ENCODE measurements at regions not wholly inside any gene's neighbourhood (a gene's known extent, or its start where the extent isn't known, plus 50 kb on each side); places are given as distances from the start of the nearest gene placed in this dataset.
"Not testable (repeated sequence)": the region's sequence is repeated elsewhere in the genome, so short reads cannot be mapped to it uniquely, and the experiment has no call there.

DNA sequence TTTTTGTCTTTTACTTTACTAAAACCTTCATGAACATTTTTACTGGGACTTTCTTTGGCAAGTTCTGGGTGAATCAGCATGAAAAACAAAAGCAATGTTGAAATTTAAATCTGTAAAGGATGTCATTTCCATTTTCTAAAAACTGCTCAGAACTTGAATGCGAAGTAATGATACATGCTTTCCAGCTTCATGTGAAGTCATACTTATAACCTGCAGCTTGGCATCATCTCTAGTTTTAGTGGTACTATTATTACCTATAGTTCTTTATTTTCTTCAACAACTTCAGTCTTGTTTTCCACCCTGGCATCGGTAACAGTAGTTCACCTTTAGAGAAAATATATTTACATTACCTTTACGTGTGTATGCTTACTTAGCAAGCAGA is 421.4 kb upstream of the DIPK2B start:
- in situ Hi-C loops (cut with HindIII; ENCODE audit: low sequenced_read_pairs) = no loop called here

DNA sequence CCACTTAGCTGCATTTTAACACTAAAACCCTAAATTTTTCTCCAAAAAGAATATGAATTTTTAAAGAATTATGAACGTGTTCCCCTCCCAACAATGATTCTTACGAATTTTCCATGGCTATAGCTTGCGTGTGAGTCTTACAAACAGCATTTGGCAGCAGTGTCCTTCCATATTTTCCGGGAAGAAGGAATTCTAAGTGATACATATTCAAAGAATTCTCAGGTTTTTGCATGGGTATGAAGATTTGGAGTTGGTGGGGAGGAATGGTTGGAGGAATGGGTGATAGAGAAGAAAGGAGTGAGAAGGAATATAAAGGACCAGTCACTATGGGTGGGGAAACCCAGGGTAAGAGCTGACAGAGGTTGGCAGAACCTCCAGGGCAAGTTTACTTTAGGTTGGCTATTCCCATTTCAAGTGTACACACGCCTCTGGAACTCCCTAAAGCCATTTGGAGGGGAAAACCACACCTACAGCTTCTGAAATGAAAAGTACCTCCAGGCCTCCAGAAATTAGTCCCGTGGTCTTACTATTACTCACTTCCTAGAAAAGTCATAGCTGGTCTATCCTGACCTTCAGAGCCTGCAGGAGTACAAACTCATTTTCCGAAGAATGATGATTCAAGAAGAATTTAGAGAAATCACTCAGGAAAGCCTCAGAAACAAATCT is 420.8 kb upstream of the DIPK2B start:
- in situ Hi-C loops (cut with HindIII; ENCODE audit: low sequenced_read_pairs) = no loop called here

DNA sequence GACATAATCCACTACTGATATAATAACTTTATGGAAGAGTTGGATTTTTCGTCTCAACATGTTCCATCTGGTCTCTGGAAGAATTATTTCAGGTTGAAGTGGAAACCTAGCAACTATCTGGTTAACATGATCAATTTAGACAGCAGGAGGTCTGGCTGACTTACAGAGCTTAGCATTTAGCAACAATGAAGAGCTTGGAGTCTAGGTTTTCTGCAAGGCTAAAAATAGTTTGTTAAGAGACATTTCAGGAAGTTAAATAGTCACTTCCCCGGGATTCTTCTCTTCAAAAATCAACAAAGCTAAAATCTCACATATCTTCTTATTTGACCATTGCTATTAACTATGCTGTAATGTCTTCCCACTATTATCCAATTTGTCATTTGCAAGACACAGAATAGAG is 418.6 kb upstream of the DIPK2B start:
- in situ Hi-C loops (cut with HindIII; ENCODE audit: low sequenced_read_pairs) = no loop called here

DNA sequence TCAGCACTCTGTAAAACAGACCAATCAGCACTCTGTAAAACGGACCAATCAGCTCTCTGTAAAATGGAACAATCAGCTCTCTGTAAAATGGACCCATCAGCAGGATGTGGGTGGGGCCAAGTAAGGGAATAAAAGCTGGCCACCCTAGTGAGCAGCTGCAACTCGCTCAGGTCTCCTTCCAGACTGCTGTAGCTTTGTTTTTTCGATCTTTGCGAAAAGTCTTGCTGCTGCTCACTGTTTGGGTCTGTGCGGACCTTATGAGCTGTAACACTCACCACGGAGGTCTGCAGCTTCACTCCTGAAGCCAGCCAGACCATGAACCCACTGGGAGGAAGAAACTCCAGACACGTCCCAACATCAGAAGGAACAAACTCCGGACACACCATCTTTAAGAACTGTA is 414.9 kb upstream of the DIPK2B start:
- in situ Hi-C loops (cut with HindIII; ENCODE audit: low sequenced_read_pairs) = not testable (repeated sequence)

DNA sequence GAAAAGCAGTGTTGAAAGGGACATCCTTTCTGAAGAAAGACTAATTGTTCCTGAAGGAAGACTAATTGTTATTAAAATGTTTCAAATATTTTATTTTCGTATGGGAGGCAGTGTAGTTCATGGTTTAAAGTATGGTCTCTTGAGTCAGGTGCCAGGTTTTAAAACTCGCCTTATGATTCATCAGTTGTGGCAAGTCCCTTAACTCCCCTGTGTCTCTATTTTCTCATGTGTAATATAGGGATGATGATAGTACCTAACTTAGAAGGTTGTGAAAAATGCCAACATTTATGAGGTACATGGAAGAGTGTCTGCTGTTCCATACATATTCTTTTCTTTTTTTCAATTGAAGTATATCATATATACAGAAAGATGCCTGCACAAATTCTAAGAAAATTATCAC is 414.2 kb upstream of the DIPK2B start:
- in situ Hi-C loops (cut with HindIII; ENCODE audit: low sequenced_read_pairs) = no loop called here

DNA sequence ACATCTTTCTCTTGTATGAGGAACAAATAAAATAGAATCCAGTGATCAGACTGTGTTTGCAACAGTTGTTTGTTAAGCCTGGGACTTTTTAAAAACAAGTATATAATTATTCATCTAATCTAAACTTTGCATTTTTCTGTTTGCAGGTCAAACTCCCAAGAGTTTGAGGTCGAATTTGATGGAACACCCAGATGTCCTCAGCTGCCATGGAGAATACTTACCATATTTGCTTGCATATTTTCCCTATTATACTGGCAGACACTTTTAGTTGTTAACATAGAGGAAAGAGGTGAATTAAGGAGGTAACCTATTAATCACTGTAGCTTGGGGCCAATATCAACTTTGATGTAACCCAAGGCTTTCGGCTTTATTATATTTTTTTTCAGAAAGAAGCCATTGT is 401.5 kb upstream of the DIPK2B start:
- in situ Hi-C loops (cut with HindIII; ENCODE audit: low sequenced_read_pairs) = no loop called here

DNA sequence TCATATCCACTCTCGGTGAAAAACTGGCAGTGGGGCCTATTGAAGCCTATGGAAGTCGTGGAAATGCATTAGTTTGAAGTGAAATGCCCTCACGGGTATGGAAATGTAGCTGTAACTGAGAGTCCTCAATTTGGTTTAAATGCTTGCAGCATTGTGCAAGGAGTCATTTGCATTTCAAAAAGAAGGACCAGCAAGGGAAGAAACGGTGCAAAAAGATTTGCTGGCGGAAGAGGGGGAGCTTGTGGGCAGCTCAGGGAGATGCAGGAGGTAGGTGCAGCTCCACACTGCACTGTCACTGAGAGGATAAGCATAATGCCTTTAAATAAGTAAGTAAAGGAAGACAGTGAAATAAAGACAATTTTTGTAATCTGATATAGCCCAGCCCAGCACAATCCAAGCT is 400.4 kb upstream of the DIPK2B start:
- in situ Hi-C loops (cut with HindIII; ENCODE audit: low sequenced_read_pairs) = no loop called here

DNA sequence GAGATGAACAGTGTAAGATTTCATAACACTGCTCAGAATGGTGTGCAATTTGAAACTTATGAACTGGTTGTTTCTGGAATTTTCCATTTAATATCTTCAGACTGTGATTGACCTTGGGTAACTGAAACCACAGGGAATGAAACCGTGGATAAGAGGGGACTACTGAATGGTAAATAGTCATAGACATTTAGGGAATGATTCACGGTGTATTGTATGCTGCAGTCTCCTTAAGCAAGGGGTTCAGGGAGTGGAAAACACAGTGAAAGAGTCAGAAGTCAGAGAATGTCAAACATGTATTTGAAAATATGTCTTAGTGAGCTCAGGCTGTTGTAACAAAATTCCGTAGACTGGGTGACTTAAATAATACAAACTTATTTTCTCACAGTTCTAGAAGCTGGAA is 398.2 kb upstream of the DIPK2B start:
- in situ Hi-C loops (cut with HindIII; ENCODE audit: low sequenced_read_pairs) = no loop called here

DNA sequence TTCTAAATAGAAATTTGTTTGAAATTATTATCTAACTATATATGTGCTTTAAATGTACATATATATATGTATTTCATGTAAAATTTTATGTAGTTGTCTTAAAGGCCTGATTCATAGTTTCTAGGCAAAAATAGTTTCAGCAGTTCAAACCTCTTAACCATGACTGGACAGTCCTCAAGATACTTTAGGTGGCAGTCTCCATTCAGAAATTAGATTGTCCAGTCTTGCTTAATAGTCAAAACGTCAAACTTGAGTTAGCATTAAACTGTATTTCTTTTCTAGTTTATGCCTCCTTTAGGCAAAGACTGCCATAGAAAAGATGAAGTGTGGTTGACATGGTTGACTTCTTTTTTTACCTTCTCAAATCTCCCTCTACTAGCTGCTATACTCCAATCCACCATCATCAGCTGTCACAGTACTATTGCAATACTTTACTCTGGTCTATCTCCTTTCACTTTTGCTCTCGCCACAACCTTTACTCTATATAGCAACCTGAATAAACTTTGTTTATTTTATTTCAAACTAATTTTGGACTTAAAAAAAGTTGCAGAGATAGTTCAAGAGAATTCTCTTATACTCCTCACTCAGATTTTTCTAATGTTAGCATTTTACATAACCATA is 395.6 kb upstream of the DIPK2B start:
- in situ Hi-C loops (cut with HindIII; ENCODE audit: low sequenced_read_pairs) = no loop called here

DNA sequence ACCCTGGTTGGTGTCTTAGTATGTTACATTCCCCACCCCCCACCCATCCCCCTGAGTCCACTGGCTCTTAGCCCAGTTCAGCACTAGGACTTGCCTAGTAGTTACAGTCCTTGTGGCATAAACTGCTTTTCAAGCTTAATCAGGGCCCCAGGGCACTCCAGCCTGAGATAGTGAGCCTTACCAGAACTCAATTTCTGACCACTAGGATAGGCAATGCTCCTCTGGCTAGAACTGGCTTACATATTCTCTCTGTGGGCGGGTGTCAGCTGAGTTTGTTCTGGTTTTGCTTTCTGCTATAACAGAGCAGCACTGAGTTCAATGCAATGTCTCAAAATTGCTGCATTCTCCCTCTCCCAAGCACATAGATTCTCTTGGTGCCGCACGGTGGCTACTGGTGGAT is 391.4 kb upstream of the DIPK2B start:
- in situ Hi-C loops (cut with HindIII; ENCODE audit: low sequenced_read_pairs) = no loop called here

DNA sequence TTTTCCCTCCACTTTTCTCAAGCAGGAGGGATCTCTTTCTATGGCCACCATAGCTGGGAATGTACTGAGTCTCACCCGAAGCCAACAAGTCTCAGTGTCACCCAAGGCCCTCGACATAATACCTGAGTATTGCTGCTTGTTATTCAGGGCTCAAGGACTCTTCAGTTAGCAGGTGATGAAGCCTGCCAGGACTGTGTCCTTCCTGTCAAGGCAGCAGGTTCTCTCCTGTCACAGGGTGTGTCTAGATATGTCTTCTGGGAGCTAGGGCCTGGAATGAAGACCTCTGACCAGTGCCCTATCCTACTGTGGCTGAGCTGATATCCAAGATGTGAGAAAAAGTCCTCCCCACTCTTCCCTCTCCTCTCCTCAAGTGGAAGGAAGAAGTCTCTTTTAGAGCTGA is 391.0 kb upstream of the DIPK2B start:
- in situ Hi-C loops (cut with HindIII; ENCODE audit: low sequenced_read_pairs) = no loop called here

DNA sequence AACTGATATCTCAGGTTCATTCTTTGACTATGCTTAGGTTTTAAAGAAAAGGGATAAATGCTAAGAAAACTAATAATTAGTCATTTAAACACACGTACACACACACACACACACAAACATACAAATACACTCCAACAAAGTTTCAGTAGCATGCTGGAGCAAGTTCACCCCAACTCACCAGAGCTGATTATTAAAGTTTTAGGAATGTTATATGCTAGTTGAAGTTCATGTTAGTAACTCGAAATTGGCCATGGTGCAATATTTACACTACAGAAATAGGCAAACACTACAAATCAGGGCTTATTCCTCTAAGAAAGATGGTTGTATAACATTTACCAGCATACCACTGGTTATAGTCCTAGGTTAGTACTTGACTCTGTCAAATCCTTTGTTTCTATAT is 384.0 kb upstream of the DIPK2B start:
- in situ Hi-C loops (cut with HindIII; ENCODE audit: low sequenced_read_pairs) = no loop called here

DNA sequence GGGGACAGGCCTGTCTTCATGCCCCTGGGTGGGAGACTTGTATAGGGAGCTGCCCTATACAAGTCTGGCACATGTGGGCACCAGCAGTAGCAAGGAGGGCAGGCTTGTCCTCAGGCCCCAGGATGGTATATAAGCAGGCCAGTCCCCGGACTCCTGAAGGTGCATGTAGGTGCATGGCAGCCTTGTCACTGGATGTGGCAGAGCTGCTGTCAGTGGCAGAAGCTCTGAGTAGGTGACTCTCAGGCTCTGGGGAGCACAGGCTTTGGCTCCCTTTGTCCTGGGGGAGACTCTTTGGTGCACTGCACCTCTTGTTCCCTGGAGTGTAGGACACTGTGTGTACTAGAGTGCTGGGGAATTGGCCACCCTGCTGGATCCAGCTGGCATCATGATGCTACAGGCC is 376.7 kb upstream of the DIPK2B start:
- in situ Hi-C loops (cut with HindIII; ENCODE audit: low sequenced_read_pairs) = no loop called here

DNA sequence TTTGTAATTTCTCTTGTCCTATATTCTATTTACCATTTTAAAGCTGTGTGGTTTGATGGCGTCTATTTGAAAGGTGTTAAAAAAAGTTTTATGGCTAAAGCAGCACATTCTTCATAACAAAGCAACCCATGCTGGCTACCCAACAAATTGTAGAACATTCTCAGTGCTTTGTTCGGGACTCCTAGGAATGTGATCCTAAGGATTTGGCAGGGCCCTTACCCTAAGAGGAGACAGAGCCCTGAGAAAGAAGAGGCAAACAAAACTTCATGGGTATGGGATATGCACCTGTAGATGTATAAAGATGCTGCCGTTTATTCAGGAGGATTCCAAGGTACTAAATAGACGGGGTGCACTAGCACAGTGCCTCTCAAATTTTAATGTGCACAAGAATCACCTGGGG is 370.8 kb upstream of the DIPK2B start:
- in situ Hi-C loops (cut with HindIII; ENCODE audit: low sequenced_read_pairs) = no loop called here

DNA sequence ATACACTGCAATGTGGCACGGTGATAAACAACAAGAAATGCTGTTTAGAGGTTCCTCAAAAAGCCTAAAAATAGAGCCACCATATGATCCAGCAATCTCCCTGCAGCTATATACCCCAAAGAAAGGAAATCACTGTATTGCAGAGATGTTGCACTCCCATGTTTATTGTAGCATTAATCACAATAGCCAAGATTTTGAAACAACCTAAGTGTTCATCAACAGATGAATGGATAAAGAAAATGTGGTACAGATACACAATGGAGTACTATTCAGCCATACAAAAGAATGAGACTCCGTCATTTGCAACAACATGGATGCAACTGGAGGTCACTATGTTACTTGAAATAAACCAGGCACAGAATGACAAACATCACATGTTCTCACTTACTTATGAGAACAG is 365.8 kb upstream of the DIPK2B start:
- in situ Hi-C loops (cut with HindIII; ENCODE audit: low sequenced_read_pairs) = no loop called here

DNA sequence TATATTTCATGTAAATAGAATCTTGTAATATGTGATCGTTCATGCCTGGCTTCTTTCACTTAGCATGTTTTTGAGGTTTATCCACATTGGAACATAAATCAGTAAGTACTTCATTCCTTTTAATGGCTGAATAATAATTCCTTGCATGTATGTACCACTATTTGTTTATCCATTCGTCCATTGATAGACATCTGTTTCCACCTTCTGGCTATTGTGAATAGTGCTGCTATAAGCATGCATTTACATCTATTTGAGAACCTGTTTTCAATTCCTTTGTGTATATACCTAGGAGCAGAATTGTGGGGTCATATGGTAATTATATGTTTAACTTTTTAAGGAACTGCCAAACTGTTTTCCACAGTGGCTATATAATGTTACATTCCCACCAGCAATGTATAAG is 356.7 kb upstream of the DIPK2B start:
- in situ Hi-C loops (cut with HindIII; ENCODE audit: low sequenced_read_pairs) = no loop called here

DNA sequence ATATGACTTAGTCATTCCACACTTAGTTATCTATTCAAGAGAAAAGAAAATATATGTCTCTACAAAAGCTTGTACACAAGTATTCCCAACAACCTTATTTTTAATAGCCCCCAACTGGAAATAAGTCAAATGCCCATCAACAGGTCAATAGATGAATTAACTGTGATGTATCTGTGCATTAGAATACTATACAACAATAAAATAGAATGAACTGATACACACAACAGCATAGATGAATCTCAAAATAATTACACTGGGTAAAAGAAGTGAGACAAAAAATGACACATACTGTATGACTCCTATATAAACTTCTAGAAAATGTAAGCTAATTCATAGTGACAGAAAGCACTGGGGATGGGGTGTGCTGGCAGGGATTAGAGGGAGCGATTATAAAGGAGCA is 354.1 kb upstream of the DIPK2B start:
- in situ Hi-C loops (cut with HindIII; ENCODE audit: low sequenced_read_pairs) = no loop called here

DNA sequence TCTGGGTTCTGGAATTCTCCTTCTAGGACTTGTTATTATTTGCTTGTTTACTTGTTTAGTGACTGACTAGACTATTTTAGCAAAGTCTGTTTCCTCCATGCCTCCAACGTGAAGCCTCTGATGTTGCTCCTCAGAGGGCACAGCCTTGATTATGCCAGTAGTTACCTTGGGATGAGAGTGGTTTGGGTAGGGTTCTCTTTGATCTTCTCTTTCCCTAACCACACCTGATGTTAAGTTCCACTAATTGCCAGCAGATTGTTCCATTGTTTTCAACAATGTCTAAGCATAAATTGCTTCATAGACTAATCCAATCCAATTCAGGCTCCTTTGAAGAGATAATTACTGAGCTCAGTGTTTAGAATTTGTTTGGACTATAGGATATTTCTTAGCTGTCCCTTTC is 352.7 kb upstream of the DIPK2B start:
- in situ Hi-C loops (cut with HindIII; ENCODE audit: low sequenced_read_pairs) = no loop called here

DNA sequence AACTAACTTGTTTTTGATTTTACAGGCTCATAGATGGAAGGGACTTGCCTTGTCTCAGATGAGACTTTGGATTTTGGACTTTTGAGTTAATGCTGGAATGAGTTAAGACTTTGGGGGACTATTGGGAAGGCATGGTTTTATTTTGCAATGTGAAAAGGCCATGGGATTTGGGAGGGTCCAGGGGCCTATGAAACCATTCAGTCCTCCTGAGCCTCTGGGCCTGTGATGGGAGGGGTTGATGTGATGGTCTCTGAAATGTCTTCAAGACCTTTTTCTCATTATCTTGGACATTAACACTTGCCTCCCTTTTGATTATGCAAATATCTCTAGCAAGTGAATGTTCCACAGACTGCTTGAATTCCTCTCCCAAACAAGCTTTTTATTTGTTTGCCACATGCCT is 346.0 kb upstream of the DIPK2B start:
- in situ Hi-C loops (cut with HindIII; ENCODE audit: low sequenced_read_pairs) = not testable (repeated sequence)

DNA sequence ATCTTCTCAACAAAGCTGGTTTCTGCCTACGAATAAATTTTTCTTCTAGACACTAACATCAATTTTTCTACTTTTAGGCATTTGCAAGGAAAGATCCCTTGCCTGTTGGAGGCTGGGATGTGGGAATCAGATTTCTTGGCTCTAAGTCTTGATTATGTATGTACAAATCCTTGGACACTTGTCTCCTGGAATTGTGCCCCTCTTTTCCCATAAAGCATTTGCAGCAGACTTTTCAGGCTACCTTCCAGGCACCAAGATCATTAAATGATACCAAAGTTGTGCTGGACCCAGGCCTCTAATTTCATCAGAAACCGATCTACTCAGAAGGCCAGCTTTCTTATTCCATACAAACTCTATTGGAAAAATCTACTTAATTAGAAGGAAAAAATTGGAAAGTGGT is 339.5 kb upstream of the DIPK2B start:
- in situ Hi-C loops (cut with HindIII; ENCODE audit: low sequenced_read_pairs) = no loop called here

DNA sequence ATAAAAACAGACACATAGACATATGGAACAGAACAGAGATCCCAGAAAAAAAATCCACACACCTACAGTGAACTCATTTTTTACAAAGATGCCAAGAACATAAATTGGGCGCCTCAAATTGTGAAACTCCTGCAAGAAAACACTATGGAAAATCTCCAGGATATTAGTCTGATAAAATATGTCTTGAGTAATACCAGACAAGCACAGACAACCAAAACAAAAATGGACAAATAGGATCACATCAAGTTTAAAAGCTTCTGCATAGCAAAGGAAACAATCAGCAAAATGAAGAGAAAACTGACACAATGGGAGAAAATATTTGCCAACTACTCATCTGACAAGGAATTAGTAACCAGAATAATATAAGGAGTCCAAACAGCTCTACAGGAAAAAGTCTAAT is 337.3 kb upstream of the DIPK2B start:
- in situ Hi-C loops (cut with HindIII; ENCODE audit: low sequenced_read_pairs) = no loop called here

DNA sequence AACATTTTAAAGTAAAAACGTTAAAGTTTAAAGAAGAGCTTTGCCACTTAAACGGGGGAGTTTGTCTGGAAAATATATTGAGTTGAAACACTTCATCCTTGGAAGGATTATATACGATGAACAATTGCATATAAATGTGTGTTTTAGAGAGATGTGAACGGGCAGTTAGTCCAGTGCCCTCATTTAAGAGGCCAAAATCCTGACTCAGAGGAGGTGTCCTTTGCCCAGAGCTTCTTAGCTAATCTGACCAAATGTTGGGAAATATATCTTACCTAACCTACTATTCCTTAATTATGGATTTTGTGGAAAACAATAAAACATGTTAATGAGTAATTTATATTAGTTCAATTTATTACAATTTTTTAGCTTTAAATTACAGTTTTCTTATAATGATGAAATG is 327.2 kb upstream of the DIPK2B start:
- in situ Hi-C loops (cut with HindIII; ENCODE audit: low sequenced_read_pairs) = no loop called here

DNA sequence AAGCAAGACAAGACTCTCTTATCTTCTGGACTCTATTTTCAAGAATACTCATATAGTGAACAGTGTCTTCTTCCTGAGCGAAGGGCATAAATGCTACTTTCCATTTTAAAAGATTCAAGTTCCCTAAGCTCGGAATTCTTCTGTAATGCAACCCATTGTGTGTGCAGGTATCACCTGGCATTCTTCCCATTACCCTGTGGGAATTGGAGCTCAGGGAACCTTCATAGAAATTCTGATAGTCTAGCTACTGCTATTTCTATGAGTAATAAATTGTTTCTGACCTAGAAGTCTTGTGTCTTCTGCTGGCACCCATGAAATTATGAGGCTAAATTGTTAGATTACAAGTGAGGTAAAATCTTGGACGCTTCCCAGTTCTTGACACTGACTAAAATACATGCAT is 324.1 kb upstream of the DIPK2B start:
- in situ Hi-C loops (cut with HindIII; ENCODE audit: low sequenced_read_pairs) = no loop called here

All from DLD1 (cell line).